GM19043 (cell line): ENCODE measurements at regions not wholly inside any gene's neighbourhood (a gene's known extent, or its start where the extent isn't known, plus 50 kb on each side); places are given as distances from the start of the nearest gene placed in this dataset.

ENCODE experiments used
- ATAC-seq: cut with Tn5 transposase; IDR thresholded peaks from one replicate; pipeline ENCODE4 v1.9.1; 2021; ENCODE audit warnings: low read depth; ENCODE audit not compliant: unreplicated experiment

- no peak for ATAC-seq
These were observed 422.1 kb downstream of the LRRIQ3 start for GRCh38 chr1:73775896-73776295.

GRCh38 chr1:73772941-73773340, 425.0 kb downstream of the LRRIQ3 start:
- no peak for ATAC-seq

DNA sequence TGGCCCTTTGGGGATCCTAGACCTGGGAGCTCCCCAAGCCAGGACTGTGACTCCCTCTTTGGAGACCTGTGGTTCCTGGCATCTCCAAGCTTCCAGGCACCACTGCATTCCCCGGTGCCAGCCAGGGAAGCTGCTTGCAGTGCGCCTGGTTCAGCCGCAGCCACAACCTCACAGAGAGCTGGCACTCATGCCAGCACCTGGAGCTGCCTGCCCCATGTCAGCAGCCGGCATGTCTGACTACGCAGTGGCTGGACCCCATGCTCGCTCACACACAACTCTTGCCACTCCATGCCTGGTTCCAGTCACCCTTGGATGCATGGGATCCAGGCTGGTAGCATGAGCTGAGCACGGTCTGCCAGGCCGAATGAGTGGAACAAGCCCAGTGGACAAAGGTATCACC, 426.6 kb downstream of the LRRIQ3 start:
- no peak for ATAC-seq

GRCh38 chr1:73770109-73770905, 427.7 kb downstream of the LRRIQ3 start:
- no peak for ATAC-seq

DNA sequence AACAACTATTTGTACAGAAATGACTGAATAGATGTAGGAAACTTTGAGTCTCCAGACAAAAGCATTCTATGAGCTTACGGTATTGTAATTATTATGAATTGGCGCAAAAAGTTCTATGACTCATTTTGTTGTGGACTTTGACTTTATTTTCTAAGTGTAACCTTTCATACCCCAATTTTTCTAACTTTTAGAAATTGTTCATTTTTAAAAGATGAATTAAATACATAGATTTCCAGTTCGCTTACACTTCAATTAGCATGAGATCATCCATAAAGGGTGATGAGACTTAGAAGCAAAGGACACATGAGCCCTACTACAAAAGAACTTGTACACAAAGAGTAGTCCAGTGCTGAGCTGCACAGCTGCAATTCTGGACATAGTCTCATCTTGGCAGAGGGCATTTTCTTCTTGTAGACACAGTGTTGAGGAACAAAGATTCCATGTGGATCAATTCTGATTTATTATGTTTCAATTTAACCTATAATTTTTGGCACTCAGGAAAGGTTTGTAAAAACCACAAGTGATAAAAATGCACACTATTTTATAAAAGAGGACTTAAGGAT, 431.1 kb downstream of the LRRIQ3 start:
- ATAC-seq: no peak

GRCh38 chr1:73765551-73766233, 432.3 kb downstream of the LRRIQ3 start:
- ATAC-seq: no peak

DNA sequence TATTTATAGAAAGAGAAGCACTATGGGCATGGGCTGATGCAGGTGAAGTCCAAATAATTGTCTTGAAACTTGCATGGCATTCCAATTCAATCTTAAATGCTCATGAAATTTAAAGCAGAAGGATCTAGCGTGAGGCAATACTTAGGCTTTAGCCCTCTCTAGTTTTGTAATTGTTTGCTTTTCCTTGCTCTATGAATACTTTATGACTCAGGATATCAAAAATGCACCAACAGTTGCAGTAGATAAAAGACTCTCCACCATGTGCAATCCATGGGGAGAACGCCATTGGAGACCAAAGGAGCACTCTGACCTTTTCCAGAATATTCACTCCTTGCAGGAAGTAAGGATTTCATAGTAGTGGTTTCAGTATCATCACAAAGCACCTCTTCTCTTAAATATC, 436.4 kb downstream of the LRRIQ3 start:
- no peak for ATAC-seq

DNA sequence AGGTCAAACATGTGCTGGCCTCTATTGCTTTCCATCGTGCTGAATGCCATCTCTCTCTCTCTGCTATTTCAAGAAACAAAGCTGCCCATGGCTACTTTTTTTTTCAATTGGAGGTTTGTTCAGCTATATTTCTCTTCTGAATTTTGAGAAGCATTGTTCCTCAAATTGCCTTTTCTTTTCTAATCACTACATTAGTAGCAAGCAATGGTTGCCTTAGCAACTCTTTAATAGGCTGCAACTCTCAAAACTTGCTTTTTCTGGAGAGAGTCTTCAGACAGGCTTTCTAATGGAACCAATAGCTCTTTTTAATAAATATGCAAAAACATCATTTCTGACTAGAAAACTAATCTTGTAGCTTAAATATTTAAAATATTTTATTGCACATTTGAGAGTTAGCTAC, 439.0 kb downstream of the LRRIQ3 start:
- ATAC-seq: no peak

DNA sequence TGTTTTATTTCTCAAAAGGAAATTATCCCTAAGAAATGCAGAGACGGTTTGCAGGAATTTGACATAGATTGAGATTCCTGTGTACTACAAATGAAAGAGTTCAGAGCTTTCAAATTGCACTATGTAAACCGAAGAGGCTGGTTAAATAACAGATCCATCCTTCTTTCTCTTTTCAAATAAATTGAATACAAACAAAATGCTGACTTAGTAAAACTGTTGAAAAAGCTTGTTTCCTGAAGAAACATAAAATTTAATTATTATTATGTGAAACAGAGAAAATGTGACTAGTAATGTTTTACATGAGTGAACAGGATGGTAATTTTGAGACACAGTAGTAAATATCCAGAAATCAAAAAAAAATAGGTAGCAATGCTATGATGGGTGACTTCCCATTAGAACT, 441.2 kb downstream of the LRRIQ3 start:
- no peak for ATAC-seq

GRCh38 chr1:73755649-73756048, 442.3 kb downstream of the LRRIQ3 start:
- no peak for ATAC-seq

GRCh38 chr1:73749996-73750395, 448.0 kb downstream of the LRRIQ3 start:
- ATAC-seq: no peak

- ATAC-seq: no peak
These were observed 453.0 kb downstream of the LRRIQ3 start for GRCh38 chr1:73744985-73745384.

DNA sequence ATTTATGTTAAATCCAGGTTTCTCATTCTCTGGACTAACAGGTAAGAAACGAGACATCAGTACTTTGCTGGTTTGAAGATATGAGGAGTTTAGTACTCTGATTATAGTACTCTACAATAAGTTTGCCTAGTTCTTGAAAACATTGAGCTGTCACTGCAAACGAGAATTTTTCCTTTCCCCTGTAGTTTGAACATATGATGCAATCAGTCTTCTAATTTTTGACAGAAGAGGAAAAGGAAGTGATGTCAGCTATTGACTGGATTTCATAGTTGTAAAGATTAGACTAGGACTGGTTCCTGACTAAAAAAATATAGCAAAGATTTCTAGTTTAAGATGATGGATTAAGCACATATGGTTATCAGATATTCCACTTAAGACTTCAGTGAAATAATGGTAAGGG, 461.9 kb downstream of the LRRIQ3 start:
- no peak for ATAC-seq

- no peak for ATAC-seq
These were observed 470.9 kb downstream of the LRRIQ3 start for GRCh38 chr1:73727036-73727435.

- no peak for ATAC-seq
These were observed 475.9 kb downstream of the LRRIQ3 start for GRCh38 chr1:73722055-73722454.

GRCh38 chr1:73717976-73718375, 480.0 kb downstream of the LRRIQ3 start:
- ATAC-seq: no peak

- no peak for ATAC-seq
These were observed 486.9 kb downstream of the LRRIQ3 start for GRCh38 chr1:73711089-73711488.

- no peak for ATAC-seq
These were observed 496.1 kb downstream of the LRRIQ3 start for GRCh38 chr1:73701826-73702225.

DNA sequence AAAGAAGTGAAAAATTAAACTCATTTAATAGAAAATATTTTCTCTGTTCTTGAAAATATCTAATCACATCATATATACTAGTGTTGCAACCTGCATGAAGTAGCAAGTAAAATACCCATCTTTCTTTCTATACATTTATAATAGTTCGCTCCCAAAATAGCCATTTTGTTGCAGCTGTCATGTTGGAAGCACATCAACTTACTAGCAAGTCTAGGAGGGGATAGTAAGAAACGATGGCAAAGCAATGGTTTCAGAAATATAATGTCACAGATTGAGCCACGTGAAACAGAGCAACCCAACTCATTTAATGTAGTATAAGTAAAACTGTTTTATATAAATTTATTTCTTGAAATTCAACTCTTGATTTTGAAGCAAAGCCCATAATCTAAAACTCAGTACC, 521.8 kb downstream of the LRRIQ3 start:
- no peak for ATAC-seq

DNA sequence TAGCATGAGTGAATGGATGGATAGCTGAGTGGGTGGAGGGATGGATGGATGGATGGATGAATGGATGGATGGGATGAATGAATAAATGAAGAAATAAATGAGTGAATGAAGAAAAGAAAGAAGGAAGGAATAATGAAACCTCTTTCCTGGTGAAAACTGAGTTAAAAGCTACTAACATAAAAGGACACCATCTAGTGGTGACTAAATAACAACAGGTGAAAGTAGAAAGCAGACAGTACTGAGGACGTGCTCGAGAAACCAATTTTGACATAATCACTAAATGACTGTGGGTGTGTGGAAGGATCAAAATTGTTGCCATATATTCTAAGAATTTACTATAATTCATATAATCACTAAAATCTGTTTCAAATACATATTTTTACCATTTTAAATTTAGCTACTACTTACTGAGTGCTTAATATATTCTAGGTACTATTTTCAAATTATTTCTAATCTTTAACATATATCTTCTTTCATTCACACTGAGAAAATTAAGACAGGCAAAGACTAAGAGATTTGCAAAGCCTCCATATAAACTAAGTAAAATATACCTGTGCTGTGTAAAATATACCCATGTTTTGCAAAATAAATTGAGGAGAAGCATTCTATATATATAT, 522.9 kb downstream of the LRRIQ3 start:
- no peak for ATAC-seq

DNA sequence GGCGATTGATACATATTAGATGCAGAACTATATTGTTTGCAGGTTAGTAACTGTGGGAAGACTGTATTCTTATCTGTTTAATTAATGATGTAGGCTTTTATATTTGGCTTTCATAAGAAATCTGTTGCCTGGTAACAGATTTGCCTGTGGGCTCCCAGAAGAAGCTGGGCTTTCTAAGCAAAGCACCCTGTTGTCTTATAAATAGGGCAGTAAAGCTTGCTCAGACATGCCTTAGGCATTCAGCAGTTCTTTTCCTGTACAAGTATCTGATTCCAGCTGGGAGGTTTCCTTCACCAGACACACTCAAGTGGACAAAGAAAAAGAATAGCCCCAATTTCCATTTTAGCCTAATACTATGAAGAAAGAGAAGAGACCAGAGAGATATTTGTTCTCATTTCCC, 524.0 kb downstream of the LRRIQ3 start:
- no peak for ATAC-seq
